Lower leg skin (tissue), 4 donors: ENCODE measurements at regions not wholly inside any gene's neighbourhood (a gene's known extent, or its start where the extent isn't known, plus 50 kb on each side); places are given as distances from the start of the nearest gene placed in this dataset.

Experiments
- DNase-seq, 2 donors: peaks; one replicate each; pipeline ENCODE4 v3.0.0-alpha.2; 2019; ENCODE audit warnings: low spot score in 2 of 2
- H3K4me3 ChIP-seq: fragments of 200-600 bp; sonication (generic); 2 replicates; pipeline ENCODE4 v1.5.1; 2017; ENCODE audit warnings: mild to moderate bottlenecking, low read depth; ENCODE audit not compliant: poor library complexity, severe bottlenecking
- CTCF ChIP-seq, 3 donors: fragments of 450-650 bp; IDR thresholded peaks; one replicate each; pipeline ENCODE4 v1.5.1; 2016; ENCODE audit warnings: antibody characterized with exemption in 3 of 3, mild to moderate bottlenecking in 3 of 3, moderate library complexity in 2 of 3
- POLR2A ChIP-seq, 2 donors: fragments of 450-650 bp; IDR thresholded peaks; one replicate each; pipeline ENCODE4 v1.6.1; 2016 to 2017; ENCODE audit warnings: antibody characterized with exemption in 2 of 2, mild to moderate bottlenecking in 1 of 2, moderate library complexity in 1 of 2
- WGBS, 2 donors: methylation state at CpG; one replicate each; pipeline ENCODE4 v1.1.5; 2018; 5-methylcytosine and 5-hydroxymethylcytosine counted together
- intact Hi-C: fragments of 100-400 bp; cut with DNase I; formaldehyde crosslinking; loops from one replicate; pipeline ENCODE4 v1.15.0; 2023; ENCODE audit warnings: low total_unique reads

- TF ChIP-seq POLR2A (IDR thresholded peaks at IDR 0.05) = no peak
- no peak for TF ChIP-seq CTCF (IDR thresholded peaks at IDR 0.05)
- intact Hi-C loops = no loop called here
- H3K4me3 ChIP-seq = no peak overlapping the region
- no peak for DNase-seq
Measured at GRCh38 chr4:31037703-31038102, 317.5 kb downstream of the PCDH7 start.

GRCh38 chr4:31039382-31039781 is 319.2 kb downstream of the PCDH7 start:
- 92 to 94% methylated on average over 3 of the region's 3 CpGs for WGBS, 2 donors
- DNase-seq = no peak
- no peak for TF ChIP-seq POLR2A (IDR thresholded peaks at IDR 0.05)
- TF ChIP-seq CTCF (IDR thresholded peaks at IDR 0.05) = no peak
- intact Hi-C loops = no loop called here
- H3K4me3 ChIP-seq = no peak overlapping the region

GRCh38 chr4:31040106-31040505 is 319.9 kb downstream of the PCDH7 start:
- no peak overlapping the region for H3K4me3 ChIP-seq
- no peak for DNase-seq
- TF ChIP-seq CTCF (IDR thresholded peaks at IDR 0.05) (no peak), POLR2A (IDR thresholded peaks at IDR 0.05) (no peak)
- intact Hi-C loops = no loop called here
- 23 to 69% methylated on average over 2 of the region's 2 CpGs for WGBS, 2 donors

GRCh38 chr4:31041385-31041784 is 321.2 kb downstream of the PCDH7 start:
- no peak overlapping the region for H3K4me3 ChIP-seq
- 71 to 77% methylated on average over 3 of the region's 3 CpGs for WGBS, 2 donors
- no peak for DNase-seq
- intact Hi-C loops = no loop called here
- no peak for TF ChIP-seq POLR2A (IDR thresholded peaks at IDR 0.05)
- TF ChIP-seq CTCF (IDR thresholded peaks at IDR 0.05) = no peak

GRCh38 chr4:31041853-31042252 is 321.7 kb downstream of the PCDH7 start:
- 74 to 86% methylated on average over 2 of the region's 2 CpGs for WGBS, 2 donors
- TF ChIP-seq POLR2A (IDR thresholded peaks at IDR 0.05) = no peak
- no peak for TF ChIP-seq CTCF (IDR thresholded peaks at IDR 0.05)
- no peak overlapping the region for H3K4me3 ChIP-seq
- intact Hi-C loops = no loop called here
- no peak for DNase-seq

- DNase-seq = no peak
- TF ChIP-seq POLR2A (IDR thresholded peaks at IDR 0.05) = no peak
- no peak for TF ChIP-seq CTCF (IDR thresholded peaks at IDR 0.05)
- H3K4me3 ChIP-seq = no peak overlapping the region
- intact Hi-C loops = no loop called here
- 57 to 73% methylated on average over 1 of the region's 1 CpG for WGBS, 2 donors
Measured at GRCh38 chr4:31043382-31044062, 323.4 kb downstream of the PCDH7 start.
